ENCODE measurements at regions not wholly inside any gene's neighbourhood (a gene's known extent, or its start where the extent isn't known, plus 50 kb on each side); places are given as distances from the start of the nearest gene placed in this dataset.
"Not testable (repeated sequence)": the region's sequence is repeated elsewhere in the genome, so short reads cannot be mapped to it uniquely, and the experiment has no call there.

- no peak for DNase-seq
These were observed 376.3 kb upstream of the INTU start for GRCh38 chr4:127256500-127256899.

- DNase-seq, result no peak
These were observed 371.3 kb upstream of the INTU start for GRCh38 chr4:127261476-127261875.

GRCh38 chr4:127268367-127268766 is 364.4 kb upstream of the INTU start:
- no peak for DNase-seq

- not testable (repeated sequence) for DNase-seq
These were observed 355.7 kb upstream of the INTU start for GRCh38 chr4:127277023-127277422.

- DNase-seq, result no peak
These were observed 348.5 kb upstream of the INTU start for GRCh38 chr4:127284236-127284635.

- no peak for DNase-seq
These were observed 341.4 kb upstream of the INTU start for GRCh38 chr4:127291316-127291715.

- no peak for DNase-seq
These were observed 339.3 kb upstream of the INTU start for GRCh38 chr4:127293496-127293895.

- DNase-seq, result no peak
These were observed 328.4 kb upstream of the INTU start for GRCh38 chr4:127304356-127304755.

GRCh38 chr4:127307996-127308395 is 324.8 kb upstream of the INTU start:
- DNase-seq, result no peak

GRCh38 chr4:127309369-127310102 is 323.2 kb upstream of the INTU start:
- no peak for DNase-seq

- DNase-seq, result no peak
These were observed 321.4 kb upstream of the INTU start for GRCh38 chr4:127311371-127311770.

DNA sequence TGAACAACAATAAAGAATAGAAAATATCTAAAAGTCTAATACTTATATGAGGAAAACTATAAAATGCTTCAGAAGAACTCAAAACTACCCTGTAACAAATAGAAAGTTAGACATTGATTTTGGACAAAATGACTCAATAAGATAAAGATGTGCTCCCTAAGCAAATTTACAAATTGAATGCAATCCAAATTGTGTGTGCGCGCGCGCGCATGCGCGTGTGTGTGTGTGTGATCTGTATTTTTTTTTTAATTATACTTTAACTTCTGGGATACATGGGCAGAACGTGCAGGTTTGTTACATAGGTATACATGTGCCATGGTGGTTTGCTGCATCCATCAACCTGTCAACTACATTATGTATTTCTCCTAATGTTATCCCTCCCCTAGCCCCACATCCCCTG is 320.8 kb upstream of the INTU start:
- DNase-seq, result no peak

DNA sequence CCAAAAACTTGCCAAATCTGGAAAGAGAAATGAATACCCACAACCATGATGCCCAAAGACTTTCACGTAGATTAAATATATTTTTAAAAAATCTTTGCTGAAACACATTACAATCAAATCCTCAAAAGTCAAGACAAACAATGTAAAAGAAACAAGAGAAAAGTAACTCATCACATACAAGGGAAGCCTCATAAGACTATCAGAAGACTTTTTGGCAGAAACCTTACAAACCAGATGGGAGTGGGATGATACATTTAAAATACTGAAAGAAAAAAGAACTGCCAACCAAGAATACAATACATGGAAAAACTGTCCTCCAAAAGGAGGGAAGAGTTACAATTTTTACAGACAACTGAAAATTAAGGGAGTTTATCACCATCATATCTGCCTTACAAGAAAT is 319.0 kb upstream of the INTU start:
- no peak for DNase-seq

DNA sequence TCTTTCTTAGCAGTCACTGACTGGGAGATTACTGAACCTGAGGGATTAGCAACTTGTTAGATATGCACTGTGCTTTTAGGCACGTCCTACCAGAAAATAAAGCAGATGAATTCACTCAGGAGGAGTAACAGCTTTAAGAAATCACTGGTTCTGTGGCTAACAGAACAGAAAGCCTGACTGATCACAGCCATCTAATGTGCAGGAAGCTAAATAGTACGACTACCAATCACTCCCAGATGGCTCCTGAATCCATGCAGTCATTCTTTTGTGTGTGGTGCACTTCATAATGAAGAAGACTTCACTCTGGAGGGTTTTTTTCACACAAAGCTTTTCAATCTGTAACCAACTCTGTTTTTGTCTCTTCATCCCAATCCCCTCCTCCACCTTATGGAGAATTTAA is 305.3 kb upstream of the INTU start:
- no peak for DNase-seq

GRCh38 chr4:127335073-127335620 is 297.6 kb upstream of the INTU start:
- no peak for DNase-seq

GRCh38 chr4:127335732-127336131 is 297.0 kb upstream of the INTU start:
- no peak for DNase-seq

DNA sequence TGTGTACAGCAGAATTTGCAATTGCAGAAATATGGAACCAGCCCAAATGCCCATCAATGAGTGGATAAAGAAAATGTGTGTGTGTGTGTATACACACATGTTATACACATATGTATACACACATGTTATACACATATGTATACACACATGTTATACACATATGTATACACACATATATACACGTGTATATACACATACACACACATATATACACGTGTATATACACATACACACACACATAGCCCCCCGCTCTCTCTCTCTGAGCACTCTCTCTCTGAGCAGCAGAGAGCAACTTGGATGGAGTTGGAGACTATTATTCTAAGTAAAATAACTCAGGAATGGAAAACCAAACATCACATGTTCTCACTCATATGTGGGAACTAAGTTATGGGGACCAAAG is 289.6 kb upstream of the INTU start:
- DNase-seq, result not testable (repeated sequence)

- DNase-seq, result no peak
These were observed 288.7 kb upstream of the INTU start for GRCh38 chr4:127344071-127344470.

DNA sequence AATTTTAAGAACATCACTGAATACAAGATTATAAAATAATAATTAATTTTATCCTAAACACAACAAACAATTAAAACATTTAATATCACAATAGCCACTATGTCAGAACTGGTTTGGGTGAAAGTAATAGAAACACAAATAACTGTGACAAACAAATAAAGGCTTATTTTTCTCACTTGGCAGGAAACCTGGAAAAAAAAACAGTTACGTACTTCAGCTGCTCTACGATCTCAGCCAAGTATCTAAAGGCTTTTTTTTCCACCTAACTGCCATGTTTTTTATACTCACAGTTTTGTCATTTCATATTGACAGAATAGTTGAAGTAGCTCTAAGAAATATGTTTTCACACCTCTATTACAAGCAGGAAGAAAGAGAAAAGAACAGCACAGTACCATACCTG is 284.8 kb upstream of the INTU start:
- no peak for DNase-seq

DNA sequence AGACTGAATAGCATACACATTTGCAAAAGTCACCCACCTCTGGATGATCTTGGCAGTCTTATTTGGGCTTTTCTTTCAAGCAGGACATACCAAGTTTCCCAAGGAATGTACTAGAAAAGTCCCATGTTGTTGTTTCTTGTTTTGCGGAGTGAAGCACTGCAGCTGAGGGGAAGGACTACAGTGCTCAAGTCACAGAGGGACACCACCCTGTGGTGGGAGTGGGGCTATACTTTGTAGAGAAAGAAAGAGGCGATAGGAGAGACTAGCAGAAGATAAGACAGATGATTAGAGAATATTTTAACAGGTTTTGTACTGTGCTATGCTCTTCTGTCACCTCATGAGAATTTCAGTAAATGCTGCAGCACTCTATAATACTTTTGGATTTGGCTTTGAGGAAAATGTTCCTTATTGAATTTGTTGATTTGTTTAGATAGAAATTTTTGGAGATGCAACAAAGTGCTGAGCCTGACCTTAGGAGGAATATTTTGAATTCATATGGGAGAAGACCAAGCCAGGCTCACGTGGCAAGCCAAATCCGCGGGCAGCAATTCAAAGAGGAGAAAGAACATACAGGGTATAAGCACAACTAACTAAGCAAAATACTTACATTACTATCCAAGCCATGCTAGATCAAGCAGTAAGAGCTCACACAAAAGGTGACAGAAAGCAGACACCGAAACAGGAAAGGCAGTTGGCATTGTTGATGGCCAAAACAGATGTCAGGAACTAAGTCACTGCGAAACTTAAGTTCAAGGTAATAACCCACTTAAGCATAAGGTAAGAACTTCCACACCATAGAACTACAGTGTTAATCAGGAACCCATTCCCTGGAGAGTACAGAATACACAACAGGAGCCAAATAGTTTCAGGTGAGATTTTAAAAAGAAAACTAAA is 280.3 kb upstream of the INTU start:
- no peak for DNase-seq

GRCh38 chr4:127355743-127356142 is 277.0 kb upstream of the INTU start:
- no peak for DNase-seq

- no peak for DNase-seq
These were observed 275.0 kb upstream of the INTU start for GRCh38 chr4:127357765-127358164.

GRCh38 chr4:127362686-127363085 is 270.1 kb upstream of the INTU start:
- DNase-seq, result no peak

GRCh38 chr4:127364397-127364796 is 268.4 kb upstream of the INTU start:
- no peak for DNase-seq

Data from 8988T (cell line).